Fibroblast of pulmonary artery (primary cell): ENCODE measurements at regions not wholly inside any gene's neighbourhood (a gene's known extent, or its start where the extent isn't known, plus 50 kb on each side); places are given as distances from the start of the nearest gene placed in this dataset.

Experiments used
- DNase-seq: peaks from one replicate; pipeline ENCODE4 v3.0.0-alpha.2; 2010; ENCODE audit warnings: low read depth
- H3K4me3 ChIP-seq: replicated peaks from 2 replicates; pipeline ENCODE4 v1.5.1; 2011; ENCODE audit warnings: low read depth, mild to moderate bottlenecking, control low read depth, low read length, moderate library complexity
- CTCF ChIP-seq: IDR thresholded peaks from 2 replicates; pipeline ENCODE4 v1.5.1; 2011; ENCODE audit warnings: mild to moderate bottlenecking, control low read depth, low read length, inconsistent platforms; ENCODE audit errors: missing control alignments

GRCh38 chr7:121774563-121774962 is 98.4 kb upstream of the PTPRZ1 start:
- DNase-seq = no peak
- no peak overlapping the region for H3K4me3 ChIP-seq
- TF ChIP-seq CTCF = no peak

GRCh38 chr7:121766676-121767075 is 106.3 kb upstream of the PTPRZ1 start:
- DNase-seq = no peak
- no peak for TF ChIP-seq CTCF
- no peak overlapping the region for H3K4me3 ChIP-seq

GRCh38 chr7:121761399-121761798 is 111.6 kb upstream of the PTPRZ1 start:
- TF ChIP-seq CTCF = no peak
- DNase-seq = no peak
- no peak overlapping the region for H3K4me3 ChIP-seq

GRCh38 chr7:121755818-121756552 is 117.0 kb upstream of the PTPRZ1 start:
- DNase-seq = no peak
- no peak for TF ChIP-seq CTCF

GRCh38 chr7:121755286-121755685 is 117.7 kb upstream of the PTPRZ1 start:
- no peak for TF ChIP-seq CTCF
- no peak overlapping the region for H3K4me3 ChIP-seq
- DNase-seq = peak; percentile 4

More at GRCh38 chr7:121755818-121756552, 117.0 kb upstream of the PTPRZ1 start:
- H3K4me3 ChIP-seq = no peak overlapping the region

GRCh38 chr7:121753944-121754343 is 119.0 kb upstream of the PTPRZ1 start:
- DNase-seq = no peak
- H3K4me3 ChIP-seq = no peak overlapping the region
- TF ChIP-seq CTCF = no peak

GRCh38 chr7:121752706-121753105 is 120.3 kb upstream of the PTPRZ1 start:
- peak; percentile 39 for DNase-seq
- no peak overlapping the region for H3K4me3 ChIP-seq
- peak; percentile 45 for TF ChIP-seq CTCF
